Peyer's patch (tissue), 4 donors: ENCODE measurements at regions not wholly inside any gene's neighbourhood (a gene's known extent, or its start where the extent isn't known, plus 50 kb on each side); places are given as distances from the start of the nearest gene placed in this dataset.

ENCODE experiments used
- CTCF ChIP-seq, 6 experiments: fragments of 450-650 bp in 4 of 6; fragments of 200-600 bp in 2 of 6; sonication (generic) in 1 of 6; IDR thresholded peaks; one replicate each; pipeline ENCODE4 v1.5.1; 2017 to 2019; ENCODE audit warnings: antibody characterized with exemption in 6 of 6, mild to moderate bottlenecking in 3 of 6, moderate library complexity in 1 of 6
- POLR2A ChIP-seq, 2 donors: fragments of 450-650 bp; IDR thresholded peaks; one replicate each; pipeline ENCODE4 v1.5.1; 2017; ENCODE audit warnings: antibody characterized with exemption in 2 of 2, mild to moderate bottlenecking in 2 of 2, moderate library complexity in 2 of 2

- TF ChIP-seq POLR2A (IDR thresholded peaks at IDR 0.05) (no peak), CTCF (IDR thresholded peaks at IDR 0.05) (no peak)
Observed at GRCh38 chr14:98748966-98749365, 523.0 kb downstream of the BCL11B start.
